Progenitor cell of endocrine pancreas (in vitro differentiated cells): ENCODE measurements at regions not wholly inside any gene's neighbourhood (a gene's known extent, or its start where the extent isn't known, plus 50 kb on each side); places are given as distances from the start of the nearest gene placed in this dataset.

ENCODE experiments used
- DNase-seq: peaks from one replicate; pipeline ENCODE4 v3.0.0; 2021; ENCODE audit warnings: low spot score; ENCODE audit not compliant: unreplicated experiment
- H3K27ac Mint-ChIP-seq: 2 replicates; pipeline ENCODE4 v1.8.0; 2021; ENCODE audit warnings: mild to moderate bottlenecking, moderate library complexity, mixed read lengths
- H3K27me3 Mint-ChIP-seq: 2 replicates; pipeline ENCODE4 v1.8.0; 2021; ENCODE audit warnings: mixed read lengths
- H3K36me3 Mint-ChIP-seq: 2 replicates; pipeline ENCODE4 v1.8.0; 2022; ENCODE audit warnings: mixed read lengths; ENCODE audit not compliant: insufficient read depth
- H3K4me1 Mint-ChIP-seq: 2 replicates; pipeline ENCODE4 v1.8.0; 2021; ENCODE audit warnings: low read depth, mixed read lengths
- H3K4me3 Mint-ChIP-seq: 2 replicates; pipeline ENCODE4 v1.8.0; 2021; ENCODE audit warnings: low read depth, mild to moderate bottlenecking, moderate library complexity, mixed read lengths
- H3K9me3 Mint-ChIP-seq: 2 replicates; pipeline ENCODE4 v1.8.0; 2021; ENCODE audit warnings: low read depth, mixed read lengths
- TF ChIP-seq, protein P1 (sequence below): fragments of 200-600 bp; sonication (generic); IDR thresholded peaks from one replicate; pipeline ENCODE4 v1.5.0; 2021; ENCODE audit warnings: antibody characterized with exemption, mild to moderate bottlenecking; ENCODE audit not compliant: unreplicated experiment

DNA sequence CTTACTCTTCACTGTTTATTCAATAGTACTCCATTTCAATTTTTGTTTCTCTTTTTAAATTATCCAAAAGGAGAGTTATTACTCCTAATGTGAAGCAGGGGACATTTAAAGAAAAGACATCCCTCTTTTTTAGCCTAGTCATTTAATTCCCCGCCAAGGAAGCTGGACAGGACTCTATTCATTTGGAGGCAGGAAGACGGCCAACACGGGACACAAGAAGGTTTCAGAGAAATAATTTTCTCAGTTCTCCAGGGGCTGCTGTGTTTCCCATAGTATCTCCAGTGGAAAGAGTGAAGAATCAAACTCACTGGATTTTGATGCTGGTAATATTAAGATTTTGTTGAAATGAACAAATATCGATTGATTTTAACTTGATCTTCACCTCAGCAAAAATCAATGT lies 833.7 kb downstream of the ROBO2 start:
- H3K27me3 Mint-ChIP-seq = no peaks in the 10 kb centered on the region
- peaks cover 11% of the 10 kb centered on the region for H3K9me3 Mint-ChIP-seq
- no peak overlapping the region for H3K4me3 Mint-ChIP-seq
- H3K36me3 Mint-ChIP-seq = peaks cover 2% of the 10 kb centered on the region
- H3K4me1 Mint-ChIP-seq = no peaks in the 10 kb centered on the region
- H3K27ac Mint-ChIP-seq = no peak overlapping the region
- TF ChIP-seq, protein P1, sequence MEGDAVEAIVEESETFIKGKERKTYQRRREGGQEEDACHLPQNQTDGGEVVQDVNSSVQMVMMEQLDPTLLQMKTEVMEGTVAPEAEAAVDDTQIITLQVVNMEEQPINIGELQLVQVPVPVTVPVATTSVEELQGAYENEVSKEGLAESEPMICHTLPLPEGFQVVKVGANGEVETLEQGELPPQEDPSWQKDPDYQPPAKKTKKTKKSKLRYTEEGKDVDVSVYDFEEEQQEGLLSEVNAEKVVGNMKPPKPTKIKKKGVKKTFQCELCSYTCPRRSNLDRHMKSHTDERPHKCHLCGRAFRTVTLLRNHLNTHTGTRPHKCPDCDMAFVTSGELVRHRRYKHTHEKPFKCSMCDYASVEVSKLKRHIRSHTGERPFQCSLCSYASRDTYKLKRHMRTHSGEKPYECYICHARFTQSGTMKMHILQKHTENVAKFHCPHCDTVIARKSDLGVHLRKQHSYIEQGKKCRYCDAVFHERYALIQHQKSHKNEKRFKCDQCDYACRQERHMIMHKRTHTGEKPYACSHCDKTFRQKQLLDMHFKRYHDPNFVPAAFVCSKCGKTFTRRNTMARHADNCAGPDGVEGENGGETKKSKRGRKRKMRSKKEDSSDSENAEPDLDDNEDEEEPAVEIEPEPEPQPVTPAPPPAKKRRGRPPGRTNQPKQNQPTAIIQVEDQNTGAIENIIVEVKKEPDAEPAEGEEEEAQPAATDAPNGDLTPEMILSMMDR = no peak
- no peak for DNase-seq

DNA sequence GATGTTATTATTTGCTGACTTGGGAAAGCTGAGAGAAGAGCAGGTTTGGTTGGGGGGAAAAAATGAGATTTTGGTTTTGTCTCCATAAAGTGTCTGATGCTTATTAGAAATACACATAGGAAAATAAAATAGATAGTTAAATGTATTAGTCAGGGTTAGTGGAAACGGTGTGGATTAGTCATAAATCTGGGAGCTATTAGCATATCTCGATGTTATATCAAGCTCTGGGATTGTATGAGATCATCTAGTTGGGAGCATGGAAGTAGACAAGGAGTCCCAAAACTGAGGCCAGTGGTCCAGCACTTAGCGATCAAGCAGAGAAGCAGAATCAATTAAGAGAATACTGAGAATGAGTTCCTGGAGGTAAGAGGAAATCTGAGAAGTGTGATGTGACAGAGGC lies 845.5 kb downstream of the ROBO2 start:
- H3K4me1 Mint-ChIP-seq = no peaks in the 10 kb centered on the region
- DNase-seq = no peak
- no peak overlapping the region for H3K27ac Mint-ChIP-seq
- no peaks in the 10 kb centered on the region for H3K27me3 Mint-ChIP-seq
- no peaks in the 10 kb centered on the region for H3K9me3 Mint-ChIP-seq
- H3K36me3 Mint-ChIP-seq = no peaks in the 10 kb centered on the region
- TF ChIP-seq, protein P1 = no peak
- H3K4me3 Mint-ChIP-seq = no peak overlapping the region

DNA sequence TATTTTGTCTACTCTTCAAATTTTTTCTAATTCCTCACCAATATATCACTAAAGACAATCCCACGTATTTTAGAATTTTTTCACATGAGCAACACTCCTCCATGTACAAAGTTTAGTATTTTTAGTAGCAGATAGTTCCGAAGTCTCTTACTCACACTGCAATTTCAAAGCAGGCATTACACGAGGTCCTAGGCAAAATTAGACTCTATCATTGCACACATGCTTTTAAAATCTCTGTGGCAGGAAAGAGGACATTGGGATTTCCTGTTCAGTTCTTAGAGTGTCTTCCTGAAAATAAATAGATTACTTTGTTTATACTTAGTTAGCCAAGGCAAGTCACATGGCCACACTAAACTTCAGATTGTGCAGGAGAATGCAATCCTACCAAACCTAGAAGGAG lies 847.7 kb downstream of the ROBO2 start:
- no peaks in the 10 kb centered on the region for H3K27me3 Mint-ChIP-seq
- no peak for DNase-seq
- TF ChIP-seq, protein P1 = no peak
- H3K4me3 Mint-ChIP-seq = no peak overlapping the region
- no peaks in the 10 kb centered on the region for H3K4me1 Mint-ChIP-seq
- no peak overlapping the region for H3K27ac Mint-ChIP-seq
- no peaks in the 10 kb centered on the region for H3K9me3 Mint-ChIP-seq
- H3K36me3 Mint-ChIP-seq = no peaks in the 10 kb centered on the region

DNA sequence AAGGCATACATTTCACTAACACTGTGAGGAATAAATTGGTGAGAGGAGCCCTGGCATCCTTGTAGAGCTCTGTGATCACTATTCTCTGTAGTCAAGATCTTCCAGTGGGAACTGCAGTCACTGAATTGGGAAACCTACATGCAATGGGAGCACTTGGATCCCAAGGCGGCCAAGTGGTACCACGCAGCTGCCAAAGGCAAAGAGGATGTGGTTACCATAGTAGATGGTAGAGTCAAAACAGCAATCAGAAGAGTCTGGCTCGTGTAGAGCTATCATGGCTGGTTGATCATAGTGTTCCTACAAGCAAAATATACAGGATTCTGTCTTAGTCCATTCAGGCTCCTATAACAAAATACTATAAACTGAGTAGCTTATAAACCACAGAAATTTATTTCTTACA lies 849.7 kb downstream of the ROBO2 start:
- Mint-ChIP-seq H3K27ac (no peak overlapping the region), H3K4me3 (no peak overlapping the region), H3K9me3 (peaks cover 3% of the 10 kb centered on the region), H3K4me1 (no peaks in the 10 kb centered on the region), H3K36me3 (no peaks in the 10 kb centered on the region), H3K27me3 (no peaks in the 10 kb centered on the region)
- no peak for DNase-seq
- TF ChIP-seq, protein P1 = no peak

DNA sequence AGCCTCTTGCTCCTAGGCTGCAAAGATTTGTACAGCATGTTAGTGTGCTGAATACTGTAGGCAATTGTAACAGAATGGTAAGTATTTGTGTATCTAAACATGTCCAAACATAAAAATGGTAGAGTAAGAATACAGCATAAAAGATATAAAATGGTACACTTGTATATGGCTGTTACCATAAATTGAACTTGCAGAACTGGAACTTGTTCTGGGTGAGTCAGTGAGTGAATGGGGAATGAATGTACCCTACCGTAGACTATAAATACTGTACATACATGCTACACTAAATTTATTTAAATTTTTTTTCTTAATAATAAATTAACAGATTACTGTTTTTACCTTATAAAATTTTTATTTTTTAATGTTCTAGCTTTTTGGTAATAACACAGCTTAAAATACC lies 858.7 kb downstream of the ROBO2 start:
- DNase-seq = no peak
- Mint-ChIP-seq H3K9me3 (peaks cover 14% of the 10 kb centered on the region), H3K4me1 (peaks cover 4% of the 10 kb centered on the region), H3K4me3 (no peak overlapping the region), H3K27me3 (no peaks in the 10 kb centered on the region), H3K27ac (no peak overlapping the region), H3K36me3 (no peaks in the 10 kb centered on the region)
- TF ChIP-seq, protein P1 = no peak
